Erythroblast (primary cell): ENCODE measurements at regions not wholly inside any gene's neighbourhood (a gene's known extent, or its start where the extent isn't known, plus 50 kb on each side); places are given as distances from the start of the nearest gene placed in this dataset.

Source experiments
- GATA1 ChIP-seq: IDR thresholded peaks from 2 replicates; pipeline ENCODE4 v1.6.1; 2011; ENCODE audit warnings: low read depth, mild to moderate bottlenecking, control low read depth, low read length, moderate library complexity
- POLR2A ChIP-seq: IDR thresholded peaks from 2 replicates; pipeline ENCODE4 v1.6.1; 2011; ENCODE audit warnings: mild to moderate bottlenecking, low read length

DNA sequence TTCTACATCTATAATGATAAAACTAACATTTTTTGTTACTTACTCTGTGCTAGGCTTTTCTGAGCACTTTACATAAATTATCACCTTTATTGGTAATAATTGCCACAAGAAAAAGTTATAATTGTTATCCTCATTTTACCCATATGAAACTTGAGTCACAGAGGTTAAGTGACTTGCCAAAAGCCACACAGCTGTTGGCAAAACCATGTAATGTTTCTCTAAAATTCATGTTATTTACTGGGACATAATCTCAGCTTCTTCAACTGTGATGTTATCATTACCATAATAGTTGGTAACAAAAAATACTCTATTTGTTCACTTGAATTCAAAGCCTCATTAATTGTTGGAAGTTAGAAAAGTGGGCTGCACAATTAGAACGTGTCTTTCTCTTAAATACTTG, 437.3 kb downstream of the BRINP1 start:
- TF ChIP-seq POLR2A: no peak
- no peak for TF ChIP-seq GATA1
